Mucosa of descending colon (tissue), 3 donors: ENCODE measurements at regions not wholly inside any gene's neighbourhood (a gene's known extent, or its start where the extent isn't known, plus 50 kb on each side); places are given as distances from the start of the nearest gene placed in this dataset.

Source experiments
- ATAC-seq: fragments of 200-7000 bp; cut with Tn5 transposase; one replicate; pipeline ENCODE4 v1.9.1; 2020; ENCODE audit warnings: mild to moderate bottlenecking, moderate library complexity
- DNase-seq, 3 donors: peaks; one replicate each; pipeline ENCODE4 v3.0.0-alpha.2; 2020
- H3K36me3 ChIP-seq: fragments of 200-600 bp; one replicate; pipeline ENCODE4 v1.8.0; 2021; ENCODE audit warnings: low read depth, mild to moderate bottlenecking
- H3K4me1 ChIP-seq: fragments of 200-600 bp; one replicate; pipeline ENCODE4 v1.8.0; 2021; ENCODE audit warnings: low read depth, mild to moderate bottlenecking
- H3K4me3 ChIP-seq: fragments of 200-600 bp; one replicate; pipeline ENCODE4 v1.8.0; 2021; ENCODE audit warnings: mild to moderate bottlenecking
- H3K9me3 ChIP-seq: fragments of 200-600 bp; one replicate; pipeline ENCODE4 v1.8.0; 2021; ENCODE audit warnings: mild to moderate bottlenecking
- intact Hi-C, 2 donors: fragments of 100-400 bp; cut with DNase I in 1 of 2; cut with micrococcal nuclease in 1 of 2; formaldehyde crosslinking; loops; one replicate each; pipeline versions ENCODE4 v1.11.0 to v1.11.1; 2022; cut with DNase I, micrococcal nuclease
- TF ChIP-seq, protein P1 (sequence below): fragments of 200-600 bp; IDR thresholded peaks from one replicate; pipeline ENCODE4 v1.8.0; 2022; ENCODE audit warnings: antibody characterized with exemption, mild to moderate bottlenecking
- donor health status: DM: no; HTN: no; CAD: no; lungs with moderate emphysema.
- donor health status: DM: no; HTN: no; CAD: no.
- donor health status: DM: no; HTN: yes; CAD: no.

DNA sequence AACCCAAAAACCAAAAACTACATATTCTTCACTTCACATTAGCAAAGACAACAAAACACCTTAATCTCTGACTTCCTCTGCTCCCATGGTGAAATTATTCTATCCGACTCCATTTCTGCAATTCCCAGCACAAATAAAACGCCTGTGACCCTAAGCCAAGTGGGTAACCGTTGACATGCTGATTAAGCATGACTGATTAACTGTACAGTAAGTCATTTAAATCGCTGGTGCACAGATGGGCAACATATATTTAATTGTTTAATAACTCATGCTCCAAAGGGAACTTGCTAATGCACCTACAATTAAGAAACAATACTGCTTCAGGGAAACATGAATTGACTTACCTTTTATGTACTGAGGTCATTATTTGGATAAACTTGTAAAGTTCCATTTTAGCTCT is 436.7 kb downstream of the KIF2B start:
- intact Hi-C loops = no loop called here
- Histone ChIP-seq H3K36me3 (no peaks in the 10 kb centered on the region), H3K4me3 (no peak overlapping the region), H3K4me1 (no peaks in the 10 kb centered on the region), H3K9me3 (peaks cover 21% of the 10 kb centered on the region)
- TF ChIP-seq, protein P1, sequence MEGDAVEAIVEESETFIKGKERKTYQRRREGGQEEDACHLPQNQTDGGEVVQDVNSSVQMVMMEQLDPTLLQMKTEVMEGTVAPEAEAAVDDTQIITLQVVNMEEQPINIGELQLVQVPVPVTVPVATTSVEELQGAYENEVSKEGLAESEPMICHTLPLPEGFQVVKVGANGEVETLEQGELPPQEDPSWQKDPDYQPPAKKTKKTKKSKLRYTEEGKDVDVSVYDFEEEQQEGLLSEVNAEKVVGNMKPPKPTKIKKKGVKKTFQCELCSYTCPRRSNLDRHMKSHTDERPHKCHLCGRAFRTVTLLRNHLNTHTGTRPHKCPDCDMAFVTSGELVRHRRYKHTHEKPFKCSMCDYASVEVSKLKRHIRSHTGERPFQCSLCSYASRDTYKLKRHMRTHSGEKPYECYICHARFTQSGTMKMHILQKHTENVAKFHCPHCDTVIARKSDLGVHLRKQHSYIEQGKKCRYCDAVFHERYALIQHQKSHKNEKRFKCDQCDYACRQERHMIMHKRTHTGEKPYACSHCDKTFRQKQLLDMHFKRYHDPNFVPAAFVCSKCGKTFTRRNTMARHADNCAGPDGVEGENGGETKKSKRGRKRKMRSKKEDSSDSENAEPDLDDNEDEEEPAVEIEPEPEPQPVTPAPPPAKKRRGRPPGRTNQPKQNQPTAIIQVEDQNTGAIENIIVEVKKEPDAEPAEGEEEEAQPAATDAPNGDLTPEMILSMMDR = no peak
- no peak for ATAC-seq
- DNase-seq = no peak

DNA sequence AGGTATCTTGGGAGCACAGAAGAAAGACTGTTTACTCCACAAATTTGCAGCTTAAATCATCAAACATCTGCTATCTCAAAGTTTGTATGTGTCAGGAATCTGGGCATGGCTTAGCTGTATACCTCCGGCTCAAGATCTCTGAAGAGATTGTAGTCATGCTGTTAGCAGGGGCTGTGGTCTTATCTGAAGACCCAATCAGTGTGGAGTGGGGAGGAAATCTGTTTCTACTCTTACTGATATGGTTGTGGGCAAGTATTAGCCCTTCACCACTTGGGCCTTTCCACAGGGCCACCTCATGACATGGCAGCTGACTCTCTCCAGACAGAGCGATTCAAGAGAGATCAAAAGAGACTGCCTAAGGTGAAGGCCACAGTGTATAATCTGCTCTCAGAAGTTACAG is 438.7 kb downstream of the KIF2B start:
- intact Hi-C loops = no loop called here
- DNase-seq (no peak), ATAC-seq (no peak)
- H3K9me3 ChIP-seq = peaks cover 26% of the 10 kb centered on the region
- H3K4me3 ChIP-seq = no peak overlapping the region
- TF ChIP-seq, protein P1 = no peak
- H3K36me3 ChIP-seq = no peaks in the 10 kb centered on the region
- no peaks in the 10 kb centered on the region for H3K4me1 ChIP-seq

DNA sequence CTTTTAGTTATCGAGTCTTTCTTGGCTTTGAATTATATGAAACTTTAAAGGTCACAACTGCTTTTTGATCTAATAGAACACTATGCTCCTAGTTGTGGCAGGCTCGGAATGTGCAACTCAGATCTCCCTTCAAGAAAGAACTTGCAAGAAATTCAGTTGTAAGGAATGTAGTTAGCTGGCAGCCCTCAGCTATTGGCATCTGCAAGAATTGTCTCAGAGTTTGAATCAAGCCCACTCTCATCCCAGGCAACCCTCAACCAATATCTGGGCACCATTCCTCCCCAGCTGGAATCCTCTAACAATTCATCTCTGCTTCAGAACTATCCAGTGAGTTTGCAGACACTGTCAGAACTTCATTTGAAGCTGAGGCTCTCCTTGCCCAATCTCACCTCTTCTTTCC is 447.2 kb downstream of the KIF2B start:
- Histone ChIP-seq H3K4me3 (no peak overlapping the region), H3K36me3 (no peaks in the 10 kb centered on the region), H3K9me3 (peaks cover 35% of the 10 kb centered on the region), H3K4me1 (no peaks in the 10 kb centered on the region)
- DNase-seq (no peak), ATAC-seq (no peak)
- intact Hi-C loops = no loop called here
- TF ChIP-seq, protein P1 = no peak

DNA sequence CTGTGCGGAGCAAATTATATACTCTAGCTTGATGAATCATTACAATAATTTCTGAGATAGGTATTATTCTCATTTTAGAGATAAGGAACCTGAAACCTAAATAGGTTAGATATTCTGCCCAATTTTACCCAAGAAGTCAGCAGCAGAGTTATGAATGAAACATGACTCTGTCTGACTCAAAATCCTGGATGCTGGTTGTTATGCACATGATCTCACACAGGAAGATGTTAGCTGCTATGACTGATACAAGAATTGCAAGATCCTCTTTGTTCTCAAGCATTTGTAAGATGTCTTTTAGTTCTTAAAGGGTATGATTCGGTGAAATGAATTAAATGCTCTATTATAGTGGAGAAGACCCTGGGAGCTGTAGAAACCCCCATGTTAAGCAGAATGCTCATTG is 447.8 kb downstream of the KIF2B start:
- intact Hi-C loops = no loop called here
- no peak overlapping the region for H3K4me3 ChIP-seq
- H3K4me1 ChIP-seq = no peaks in the 10 kb centered on the region
- DNase-seq (no peak), ATAC-seq (no peak)
- H3K36me3 ChIP-seq = no peaks in the 10 kb centered on the region
- peaks cover 29% of the 10 kb centered on the region for H3K9me3 ChIP-seq
- TF ChIP-seq, protein P1 = no peak

DNA sequence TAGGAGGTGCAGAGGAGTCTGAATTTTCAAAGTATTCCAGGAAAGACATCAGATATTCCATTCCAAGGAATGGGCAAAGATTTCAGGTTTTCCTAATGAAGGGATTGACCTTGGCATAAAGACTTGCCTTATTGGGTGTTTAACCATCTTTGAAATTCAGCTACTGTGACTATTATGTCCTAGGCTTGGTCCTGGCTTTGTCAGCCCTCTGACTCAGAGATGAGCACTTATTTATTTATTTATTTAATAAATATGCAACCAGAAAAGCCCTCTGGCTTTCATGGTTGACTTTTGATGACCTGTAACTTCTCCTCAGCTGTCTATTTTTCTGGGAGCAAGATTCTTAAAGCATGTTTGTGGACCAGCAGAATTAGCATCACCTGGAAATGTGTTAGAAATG is 455.1 kb downstream of the KIF2B start:
- H3K36me3 ChIP-seq = no peaks in the 10 kb centered on the region
- no peaks in the 10 kb centered on the region for H3K4me1 ChIP-seq
- ATAC-seq (no peak), DNase-seq (no peak)
- intact Hi-C loops = no loop called here
- TF ChIP-seq, protein P1 = no peak
- no peak overlapping the region for H3K4me3 ChIP-seq
- peaks cover 17% of the 10 kb centered on the region for H3K9me3 ChIP-seq

DNA sequence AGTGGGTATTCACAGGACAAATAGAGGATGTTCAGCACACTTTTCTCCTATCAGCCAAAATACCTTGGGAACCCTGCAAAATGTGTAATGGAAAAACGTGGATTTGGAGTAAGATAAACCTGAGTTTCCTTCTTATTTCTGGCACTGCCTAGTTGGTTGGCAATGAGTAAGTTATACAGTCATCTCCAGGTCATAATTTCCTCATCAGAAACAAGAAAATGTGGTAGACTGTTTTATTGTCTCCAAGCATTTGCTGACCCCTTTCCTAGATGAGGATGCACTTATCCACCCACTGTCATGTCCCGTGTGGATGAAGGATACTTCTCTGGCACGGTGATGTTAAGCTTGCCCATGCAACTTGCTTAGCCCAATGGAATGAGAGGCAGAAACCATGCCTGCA is 458.0 kb downstream of the KIF2B start:
- TF ChIP-seq, protein P1 = no peak
- DNase-seq (no peak), ATAC-seq (no peak)
- Histone ChIP-seq H3K9me3 (peaks cover 19% of the 10 kb centered on the region), H3K4me3 (no peak overlapping the region), H3K4me1 (no peaks in the 10 kb centered on the region), H3K36me3 (no peaks in the 10 kb centered on the region)
- intact Hi-C loops = no loop called here
